GM12872 (cell line): ENCODE measurements at regions not wholly inside any gene's neighbourhood (a gene's known extent, or its start where the extent isn't known, plus 50 kb on each side); places are given as distances from the start of the nearest gene placed in this dataset.

Source experiments
- TF ChIP-seq, protein P1 (sequence below): IDR thresholded peaks from 3 replicates; pipeline ENCODE4 v1.5.1; 2011; ENCODE audit warnings: low read depth, mild to moderate bottlenecking, low read length, moderate library complexity; ENCODE audit not compliant: insufficient read depth

- TF ChIP-seq, protein P1, sequence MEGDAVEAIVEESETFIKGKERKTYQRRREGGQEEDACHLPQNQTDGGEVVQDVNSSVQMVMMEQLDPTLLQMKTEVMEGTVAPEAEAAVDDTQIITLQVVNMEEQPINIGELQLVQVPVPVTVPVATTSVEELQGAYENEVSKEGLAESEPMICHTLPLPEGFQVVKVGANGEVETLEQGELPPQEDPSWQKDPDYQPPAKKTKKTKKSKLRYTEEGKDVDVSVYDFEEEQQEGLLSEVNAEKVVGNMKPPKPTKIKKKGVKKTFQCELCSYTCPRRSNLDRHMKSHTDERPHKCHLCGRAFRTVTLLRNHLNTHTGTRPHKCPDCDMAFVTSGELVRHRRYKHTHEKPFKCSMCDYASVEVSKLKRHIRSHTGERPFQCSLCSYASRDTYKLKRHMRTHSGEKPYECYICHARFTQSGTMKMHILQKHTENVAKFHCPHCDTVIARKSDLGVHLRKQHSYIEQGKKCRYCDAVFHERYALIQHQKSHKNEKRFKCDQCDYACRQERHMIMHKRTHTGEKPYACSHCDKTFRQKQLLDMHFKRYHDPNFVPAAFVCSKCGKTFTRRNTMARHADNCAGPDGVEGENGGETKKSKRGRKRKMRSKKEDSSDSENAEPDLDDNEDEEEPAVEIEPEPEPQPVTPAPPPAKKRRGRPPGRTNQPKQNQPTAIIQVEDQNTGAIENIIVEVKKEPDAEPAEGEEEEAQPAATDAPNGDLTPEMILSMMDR = no peak
Observed at GRCh38 chr5:167871091-167871490, 420.4 kb upstream of the WWC1 start.

DNA sequence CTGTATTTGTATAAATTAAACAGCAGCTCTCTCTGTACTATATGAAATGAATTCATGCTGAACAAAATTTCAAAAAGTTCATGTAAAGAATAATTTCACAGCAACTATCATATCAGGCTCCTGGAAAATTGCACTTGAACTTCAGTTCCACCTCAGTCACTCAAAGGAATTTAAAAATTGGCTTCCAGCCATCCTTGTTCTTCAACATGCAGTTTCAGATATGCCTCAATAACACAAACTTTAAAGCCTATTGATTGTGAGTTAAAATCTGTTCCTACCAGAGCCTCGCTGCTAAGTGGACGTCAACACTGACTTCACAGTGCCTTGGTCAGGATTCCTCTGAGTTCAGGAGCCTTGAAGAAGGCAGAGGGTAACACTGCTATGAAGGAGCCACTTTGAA, 418.7 kb upstream of the WWC1 start:
- TF ChIP-seq, protein P1 = no peak

- TF ChIP-seq, protein P1 = no peak
Observed at GRCh38 chr5:167877114-167877722, 414.2 kb upstream of the WWC1 start.

- TF ChIP-seq, protein P1 = no peak
Observed at GRCh38 chr5:167877924-167878323, 413.5 kb upstream of the WWC1 start.

DNA sequence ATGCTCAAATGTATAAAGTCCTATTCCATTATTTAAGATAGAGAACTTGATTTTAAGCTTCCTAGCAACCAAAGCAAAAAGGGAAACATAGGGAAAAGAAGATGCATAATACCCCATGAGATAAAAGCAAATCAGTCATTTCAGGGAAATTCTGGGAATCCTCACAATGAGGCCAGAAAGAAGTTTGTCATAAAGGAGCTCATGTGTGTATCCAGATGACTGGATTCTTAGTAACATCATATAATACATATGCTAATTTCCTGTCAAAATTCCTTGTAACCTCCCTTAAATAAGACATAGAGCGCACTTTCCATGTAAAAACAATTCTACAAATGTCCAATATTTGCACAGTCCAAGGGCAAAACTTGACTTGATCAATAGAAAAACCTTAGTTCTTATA, 411.0 kb upstream of the WWC1 start:
- TF ChIP-seq, protein P1 = no peak

GRCh38 chr5:167881041-167881440, 410.4 kb upstream of the WWC1 start:
- TF ChIP-seq, protein P1 = no peak

DNA sequence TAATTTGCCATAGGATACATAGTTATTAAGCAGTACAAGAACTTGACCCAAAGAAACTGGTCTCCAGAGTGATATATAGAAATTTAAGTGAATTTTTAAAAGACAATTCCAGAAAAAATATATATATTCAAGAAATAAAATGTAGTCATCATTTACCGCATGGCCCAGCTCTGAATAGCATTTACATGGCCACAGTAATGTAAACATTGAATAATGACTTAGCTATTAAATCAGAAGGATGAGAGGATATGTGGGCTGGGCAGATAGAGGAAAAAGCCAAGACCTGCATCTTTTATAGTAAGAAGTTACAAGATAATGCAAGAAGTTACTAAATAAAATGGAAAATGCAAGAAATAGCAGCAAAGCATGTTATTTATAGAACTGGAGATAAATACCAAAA, 405.2 kb upstream of the WWC1 start:
- TF ChIP-seq, protein P1 = no peak
